DMS79 (cell line): ENCODE measurements at regions not wholly inside any gene's neighbourhood (a gene's known extent, or its start where the extent isn't known, plus 50 kb on each side); places are given as distances from the start of the nearest gene placed in this dataset.

Experiments
- DNase-seq: peaks from one replicate; lab custom pipeline; 2025; lab: John Stamatoyannopoulos, UW

DNA sequence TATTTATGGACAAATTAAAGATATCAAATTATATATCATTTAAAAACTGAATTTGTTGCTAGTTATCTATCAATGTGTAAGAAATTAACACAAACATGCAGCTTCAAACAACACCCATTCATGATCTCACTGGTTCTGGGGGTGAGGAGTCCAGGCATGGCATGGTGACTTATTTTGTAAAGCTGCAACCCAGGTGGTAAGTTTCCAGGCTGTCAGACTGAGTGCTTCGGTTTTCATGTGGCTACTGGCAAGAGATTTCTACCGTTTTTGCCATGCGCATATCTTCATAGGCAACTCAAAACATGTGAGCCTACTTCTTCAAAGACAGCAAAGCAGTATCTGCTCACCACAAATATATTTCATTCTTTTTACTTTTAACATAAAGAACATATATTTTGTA, 364.3 kb upstream of the BCHE start:
- DNase-seq, result no peak

GRCh38 chr3:166199491-166199890, 362.3 kb upstream of the BCHE start:
- no peak for DNase-seq

DNA sequence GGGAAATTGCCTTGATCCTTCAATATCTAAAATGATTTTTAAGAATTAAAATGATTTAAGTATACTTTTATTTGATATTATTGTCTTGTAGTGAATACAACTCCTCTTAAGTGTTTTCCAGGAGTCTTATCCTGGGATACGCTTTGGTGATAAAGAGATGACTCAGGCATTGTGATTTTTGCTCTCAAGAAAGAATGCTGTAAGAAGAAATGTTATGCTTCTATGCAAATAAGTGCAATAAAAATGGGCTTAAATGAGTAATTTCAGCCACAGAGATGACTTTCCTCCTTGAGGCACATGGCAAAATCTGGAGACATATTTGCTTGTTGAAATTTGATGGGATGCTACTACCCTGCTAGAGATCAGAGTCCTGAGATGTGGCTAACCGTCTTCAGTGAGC, 358.6 kb upstream of the BCHE start:
- DNase-seq, result no peak

DNA sequence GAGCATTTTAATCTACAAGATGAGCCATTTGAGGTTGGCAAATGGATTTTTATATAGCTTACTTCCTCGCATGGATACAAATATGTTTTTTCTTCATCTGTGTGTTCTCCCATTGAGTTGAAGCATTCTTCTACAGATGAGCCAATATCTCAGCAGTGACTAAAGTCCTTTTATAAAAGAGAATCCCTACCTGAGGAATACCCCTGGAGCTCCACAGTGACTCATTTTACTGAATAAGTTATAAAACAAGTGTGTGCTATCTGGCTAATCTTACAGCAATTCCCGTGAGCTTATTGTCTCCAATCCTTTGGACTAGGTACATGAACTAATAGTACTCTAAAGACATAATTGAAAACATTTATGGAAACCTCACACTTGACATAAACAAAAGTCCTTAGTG, 354.2 kb upstream of the BCHE start:
- DNase-seq, result no peak

GRCh38 chr3:166190360-166190759, 353.1 kb upstream of the BCHE start:
- DNase-seq, result no peak

GRCh38 chr3:166187237-166187636, 350.0 kb upstream of the BCHE start:
- no peak for DNase-seq

DNA sequence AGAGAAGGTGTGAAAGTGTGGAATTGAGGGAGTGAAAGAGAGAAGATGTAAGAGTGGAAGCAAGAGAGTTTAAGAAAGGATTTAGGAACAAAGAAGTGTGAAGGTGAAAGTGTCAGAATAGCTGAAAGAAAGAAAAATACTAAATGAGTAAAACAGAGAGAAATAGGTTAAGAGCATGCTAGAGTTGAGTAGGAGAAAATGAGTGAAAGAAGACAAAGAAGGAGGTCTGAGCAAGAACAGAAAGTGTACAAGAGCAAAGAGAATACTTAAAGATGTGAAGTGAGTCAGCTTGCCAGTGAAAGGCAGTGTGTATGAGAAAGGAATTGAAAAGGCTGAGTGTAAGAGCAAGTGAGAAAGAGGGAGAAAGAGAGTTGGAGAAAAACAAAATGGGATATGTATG, 348.8 kb upstream of the BCHE start:
- no peak for DNase-seq

DNA sequence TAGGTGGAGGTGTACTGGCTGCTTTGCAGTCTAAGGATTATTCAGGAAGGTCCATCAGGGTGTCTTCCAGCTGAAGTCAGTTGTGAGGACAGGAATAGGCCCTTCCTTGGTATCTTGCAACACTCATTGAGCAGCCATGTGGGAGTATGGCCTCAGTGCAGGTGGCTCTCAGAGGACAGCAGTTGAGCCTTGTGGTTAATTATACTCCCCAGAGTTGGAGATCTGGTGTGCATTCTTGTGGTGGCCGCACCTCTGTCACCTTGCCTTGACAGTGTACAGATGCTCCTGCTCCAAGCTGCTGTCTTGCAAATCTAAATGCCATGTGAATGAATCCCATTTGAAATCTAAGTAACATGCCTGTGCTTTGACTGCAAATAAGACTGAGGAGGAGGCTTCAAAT, 339.9 kb upstream of the BCHE start:
- no peak for DNase-seq

DNA sequence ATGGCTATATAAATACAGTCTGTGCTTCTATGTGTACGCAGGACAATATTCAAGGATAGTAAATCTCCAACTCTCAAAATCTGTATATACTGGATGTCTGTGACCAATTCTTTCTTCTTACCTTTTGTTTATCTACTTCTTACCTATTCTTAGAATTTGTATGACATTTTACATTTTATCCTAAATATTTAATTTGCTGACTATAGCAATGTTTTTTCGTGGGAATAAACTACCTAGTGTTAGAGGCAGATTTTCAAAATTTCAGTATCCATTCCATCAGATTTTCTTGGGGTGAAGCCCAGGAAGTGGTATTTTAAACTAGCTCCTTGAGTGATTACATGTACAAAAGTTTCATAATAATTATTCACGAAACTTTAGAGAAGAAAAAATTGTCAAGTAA, 334.5 kb upstream of the BCHE start:
- DNase-seq, result no peak

DNA sequence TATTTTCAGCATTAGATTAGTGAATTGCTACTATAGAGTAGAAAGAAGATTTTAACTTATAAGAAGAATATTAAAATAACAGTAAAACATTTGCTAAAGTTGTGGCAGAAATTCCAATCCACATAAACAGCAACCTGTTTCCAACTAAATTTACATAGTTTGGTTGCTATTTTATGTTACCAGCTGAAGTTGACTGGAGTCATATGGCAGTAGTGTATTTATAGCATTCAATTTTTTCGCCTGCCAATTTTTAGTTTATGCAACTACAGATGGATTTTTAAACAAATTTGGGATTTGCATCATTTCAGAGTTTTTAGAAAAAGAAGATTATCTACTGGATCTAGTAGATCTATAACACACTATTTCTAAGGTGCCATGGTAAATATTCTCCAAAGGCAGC, 332.5 kb upstream of the BCHE start:
- DNase-seq, result no peak

DNA sequence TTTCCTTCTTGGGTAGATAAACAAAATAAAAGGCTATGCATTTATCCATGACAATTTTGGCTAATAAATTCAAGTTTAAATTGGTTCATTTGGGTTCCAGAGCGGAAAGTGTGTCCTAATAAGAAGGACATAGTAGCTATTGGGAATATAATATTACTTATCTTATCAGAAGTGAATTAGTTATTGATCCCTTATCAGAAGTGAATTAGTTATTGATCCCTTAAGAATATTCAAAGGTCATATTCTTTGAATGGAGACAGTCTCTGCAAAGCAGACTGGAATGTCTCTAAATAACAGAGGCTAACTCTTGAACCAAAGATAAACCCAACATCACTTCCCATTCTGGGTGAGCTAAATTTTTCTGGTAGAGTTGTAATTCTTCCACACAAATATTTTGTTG, 290.7 kb upstream of the BCHE start:
- no peak for DNase-seq

DNA sequence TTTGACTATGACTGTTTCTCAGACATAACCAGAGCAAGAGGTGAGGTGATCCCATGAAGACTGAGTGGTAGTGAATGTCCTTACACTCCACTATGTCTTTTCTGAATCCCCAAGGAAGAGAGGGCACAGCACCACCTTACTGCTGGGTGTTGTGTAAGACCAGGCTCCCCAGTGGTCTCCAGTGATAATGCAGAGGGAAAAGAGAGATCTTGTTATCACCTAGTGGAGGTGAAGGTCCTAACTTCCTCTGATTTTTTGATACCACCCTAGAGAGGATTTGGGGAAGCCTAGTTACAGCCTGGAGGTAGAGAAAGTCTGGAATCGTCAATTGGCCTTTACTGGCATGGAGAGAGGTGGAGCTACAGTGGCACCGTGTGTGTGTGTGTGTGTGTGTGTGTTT, 288.0 kb upstream of the BCHE start:
- no peak for DNase-seq

DNA sequence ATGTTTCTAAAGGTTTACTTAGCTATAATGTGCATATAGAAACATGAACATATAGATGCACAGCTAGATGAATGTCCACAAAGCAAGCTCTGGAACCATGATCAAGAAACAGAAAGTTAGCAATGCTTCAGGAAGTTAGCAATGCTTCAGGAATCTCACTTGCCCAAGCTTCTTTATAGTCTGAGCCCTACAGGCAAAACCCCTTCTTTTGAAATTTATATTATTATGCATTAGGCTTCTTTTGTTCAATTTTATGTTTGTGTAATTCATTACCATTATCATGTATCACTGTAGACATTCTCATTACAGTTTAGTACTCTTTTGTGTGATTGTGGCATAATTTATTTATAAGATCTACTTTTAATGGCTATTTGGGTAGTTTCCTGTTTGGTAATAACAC, 286.4 kb upstream of the BCHE start:
- DNase-seq, result no peak

GRCh38 chr3:166123088-166123487, 285.9 kb upstream of the BCHE start:
- no peak for DNase-seq

- DNase-seq, result no peak
Measured at GRCh38 chr3:166118049-166118448, 280.8 kb upstream of the BCHE start.

- DNase-seq, result no peak
Measured at GRCh38 chr3:166114448-166114847, 277.2 kb upstream of the BCHE start.

DNA sequence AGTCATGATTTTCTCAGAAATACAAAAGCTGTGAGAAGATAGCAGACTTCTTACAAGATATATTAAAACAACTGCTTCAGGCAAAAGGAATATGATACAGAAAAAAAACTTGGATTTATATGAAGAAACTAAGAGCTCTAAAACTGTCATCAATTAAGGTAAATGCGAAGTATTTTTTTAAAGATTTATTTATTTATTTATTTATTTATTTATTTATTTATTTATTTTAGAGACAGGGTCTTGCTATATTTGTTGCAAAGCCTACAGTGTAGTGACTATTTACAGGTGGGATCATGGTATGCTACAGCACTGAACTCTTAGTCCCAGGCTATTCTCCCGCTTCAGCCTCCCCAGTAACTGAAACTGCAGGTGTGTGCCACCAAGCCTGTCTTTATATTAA, 274.3 kb upstream of the BCHE start:
- DNase-seq, result no peak

- DNase-seq, result no peak
Measured at GRCh38 chr3:166110102-166110501, 272.9 kb upstream of the BCHE start.

- no peak for DNase-seq
Measured at GRCh38 chr3:166104938-166105337, 267.7 kb upstream of the BCHE start.

DNA sequence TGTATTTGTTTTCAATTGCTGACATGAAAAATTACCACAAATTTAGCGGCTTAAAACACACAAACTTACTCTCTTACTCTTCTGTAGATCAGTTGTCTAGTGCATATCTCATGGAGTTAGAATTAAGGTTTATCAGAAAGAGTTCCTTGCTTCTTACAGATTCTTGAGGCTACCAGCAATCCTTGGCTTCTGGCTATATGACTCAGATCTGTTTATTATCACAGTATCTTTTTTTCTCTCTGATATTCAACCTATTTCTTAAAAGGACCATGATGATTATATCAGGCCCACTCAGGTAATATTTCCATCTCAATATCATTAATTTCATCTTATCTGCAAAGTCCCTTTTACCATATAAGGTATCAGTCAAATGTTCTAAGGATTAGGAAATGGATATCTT, 263.5 kb upstream of the BCHE start:
- DNase-seq, result no peak

DNA sequence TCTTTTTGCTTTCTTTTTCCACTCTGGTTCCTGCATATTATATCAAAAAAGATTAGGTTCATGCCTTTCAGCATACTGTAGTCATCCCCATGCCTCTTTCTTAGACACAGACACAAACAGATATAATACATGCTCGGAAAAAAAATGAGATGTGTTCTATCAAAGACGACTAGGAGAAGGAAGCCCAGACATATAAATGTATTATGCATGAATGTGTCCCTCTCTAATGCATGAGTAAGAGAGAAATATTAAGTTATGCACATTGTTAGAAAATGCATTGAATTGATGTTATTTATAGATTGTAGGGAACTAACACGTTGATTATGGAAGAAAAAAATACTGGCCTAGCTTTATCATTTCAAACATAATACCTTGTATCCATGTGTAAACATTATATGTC, 252.4 kb upstream of the BCHE start:
- DNase-seq, result no peak

- no peak for DNase-seq
Measured at GRCh38 chr3:166085164-166085856, 248.1 kb upstream of the BCHE start.

DNA sequence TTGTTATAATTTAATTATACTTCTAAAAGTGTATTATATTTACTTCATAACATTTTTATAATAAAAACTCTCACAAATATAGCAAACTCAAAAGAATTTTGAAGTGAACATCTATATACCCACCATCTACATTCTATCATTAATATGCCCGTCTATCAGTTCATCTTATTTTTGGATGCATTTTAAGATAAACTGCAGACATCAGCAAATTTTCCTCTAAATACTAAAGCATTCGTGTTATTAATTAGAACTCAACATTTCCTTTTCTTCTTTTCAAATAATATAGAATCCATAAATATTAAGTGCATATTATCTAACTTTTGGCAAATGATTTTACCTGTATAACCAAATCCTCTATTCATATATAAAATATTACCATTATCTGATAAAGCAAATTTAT, 242.9 kb upstream of the BCHE start:
- DNase-seq, result no peak

GRCh38 chr3:166071831-166072230, 234.6 kb upstream of the BCHE start:
- DNase-seq, result no peak

GRCh38 chr3:166064476-166064875, 227.3 kb upstream of the BCHE start:
- DNase-seq, result no peak
